GM12892 (cell line): ENCODE measurements at regions not wholly inside any gene's neighbourhood (a gene's known extent, or its start where the extent isn't known, plus 50 kb on each side); places are given as distances from the start of the nearest gene placed in this dataset.

Experiments
- POLR2A ChIP-seq: IDR thresholded peaks from 2 replicates; pipeline ENCODE4 v1.6.1; 2011; ENCODE audit warnings: low read depth, low read length, control low read depth
- POLR2AphosphoS5 ChIP-seq: IDR thresholded peaks from 2 replicates; pipeline ENCODE4 v1.6.1; 2011; ENCODE audit warnings: low read depth, low read length, control low read depth

DNA sequence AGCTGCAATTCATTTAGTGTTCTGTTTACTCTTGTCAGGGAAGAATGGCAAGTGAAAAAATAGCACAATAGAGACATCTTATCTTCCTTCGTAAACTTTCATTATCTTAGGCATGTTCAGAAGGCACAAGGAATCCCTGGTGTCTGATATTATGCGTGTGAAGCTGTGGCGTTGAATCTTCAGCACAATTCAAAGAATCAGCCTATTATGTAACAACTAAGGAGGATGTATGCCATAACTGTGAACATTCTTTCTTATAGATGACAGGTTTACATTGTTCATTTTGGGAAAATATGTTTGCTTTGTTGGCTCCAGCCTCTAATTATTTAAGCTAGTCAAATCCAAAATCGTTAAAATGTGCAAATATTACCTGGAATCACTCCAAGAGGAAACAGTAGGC is 446.1 kb downstream of the ANXA1 start:
- no peak for TF ChIP-seq POLR2A
- TF ChIP-seq POLR2AphosphoS5: no peak
